SKM-1 (cell line): ENCODE measurements at regions not wholly inside any gene's neighbourhood (a gene's known extent, or its start where the extent isn't known, plus 50 kb on each side); places are given as distances from the start of the nearest gene placed in this dataset.

ENCODE experiments used
- DNase-seq: peaks from one replicate; lab custom pipeline; 2025; ENCODE audit not compliant: unreplicated experiment; lab: John Stamatoyannopoulos, UW

- no peak for DNase-seq
These were observed 50.4 kb upstream of the SERTAD2 start for GRCh38 chr2:64704161-64704560.

DNA sequence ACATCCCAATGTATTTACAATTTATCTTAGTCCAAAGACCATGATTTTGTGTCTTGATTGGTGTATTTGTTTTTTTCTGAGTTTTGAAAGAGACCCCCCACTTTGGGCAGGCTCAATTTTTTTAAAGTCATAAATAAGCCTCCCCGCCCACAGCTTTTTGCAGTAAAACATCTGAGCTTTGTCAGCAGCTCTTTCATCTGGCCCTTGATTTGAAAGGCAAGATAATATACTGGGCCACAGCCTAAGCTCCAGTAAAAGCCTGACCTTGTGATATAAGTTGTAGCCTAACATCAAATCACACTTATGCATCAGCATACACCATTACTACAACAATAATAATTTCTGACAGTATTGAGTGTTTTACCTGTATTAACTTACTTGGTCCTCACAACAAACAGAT, 51.3 kb upstream of the SERTAD2 start:
- DNase-seq, result no peak

- DNase-seq, result no peak
These were observed 53.6 kb upstream of the SERTAD2 start for GRCh38 chr2:64707276-64707675.

GRCh38 chr2:64708829-64709228, 55.1 kb upstream of the SERTAD2 start:
- DNase-seq, result no peak

GRCh38 chr2:64711252-64711800, 57.6 kb upstream of the SERTAD2 start:
- no peak for DNase-seq

DNA sequence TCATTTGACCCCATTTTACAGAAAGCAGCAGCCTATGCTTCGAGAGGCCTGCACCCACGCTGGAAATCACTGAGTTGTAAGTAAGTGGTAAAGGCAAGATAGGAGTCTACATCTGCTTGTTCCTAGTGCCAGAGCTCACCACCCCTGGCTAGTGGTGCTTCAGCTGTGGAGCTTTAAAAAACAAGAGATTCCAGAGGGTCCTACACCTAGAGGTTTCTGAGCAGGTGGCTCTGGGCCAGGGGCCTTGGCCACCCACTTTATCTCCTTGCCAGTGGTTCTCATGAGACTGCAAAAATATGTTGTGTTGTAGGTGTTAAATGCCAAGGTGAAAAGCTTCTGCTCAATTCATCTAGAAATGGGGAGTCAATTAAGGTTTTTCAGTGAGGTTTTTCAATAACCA, 60.0 kb upstream of the SERTAD2 start:
- DNase-seq, result no peak

GRCh38 chr2:64716569-64716968, 62.9 kb upstream of the SERTAD2 start:
- DNase-seq, result no peak

DNA sequence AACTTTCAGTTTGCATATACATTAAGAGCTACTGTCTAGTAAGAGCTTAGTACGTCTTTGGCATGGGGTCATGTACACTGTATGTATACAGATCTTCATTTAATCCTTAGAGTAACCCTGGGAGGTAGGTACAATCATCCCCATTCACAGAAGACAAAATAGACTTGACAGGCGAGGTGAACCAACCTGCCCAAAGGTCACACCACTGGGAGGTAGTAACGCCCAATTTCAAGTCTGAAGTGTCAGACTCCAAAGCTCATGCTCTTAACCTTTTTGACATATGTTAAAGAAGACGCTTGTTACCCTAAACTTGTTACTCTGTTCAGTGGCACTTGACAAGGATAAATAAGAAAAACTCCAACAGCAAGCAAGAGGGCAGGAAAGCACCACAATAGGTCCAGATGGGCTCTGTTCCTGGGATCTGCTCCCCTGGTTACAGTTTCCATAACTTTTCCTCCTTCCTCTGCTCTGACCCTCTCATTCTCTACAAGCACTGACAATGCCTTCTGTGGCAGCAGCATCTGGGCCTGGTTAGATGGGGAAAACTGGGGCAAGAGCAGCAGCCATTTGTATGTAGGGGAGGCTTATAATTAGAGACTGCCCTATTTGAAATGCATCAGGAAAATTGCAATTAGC, 64.7 kb upstream of the SERTAD2 start:
- no peak for DNase-seq

DNA sequence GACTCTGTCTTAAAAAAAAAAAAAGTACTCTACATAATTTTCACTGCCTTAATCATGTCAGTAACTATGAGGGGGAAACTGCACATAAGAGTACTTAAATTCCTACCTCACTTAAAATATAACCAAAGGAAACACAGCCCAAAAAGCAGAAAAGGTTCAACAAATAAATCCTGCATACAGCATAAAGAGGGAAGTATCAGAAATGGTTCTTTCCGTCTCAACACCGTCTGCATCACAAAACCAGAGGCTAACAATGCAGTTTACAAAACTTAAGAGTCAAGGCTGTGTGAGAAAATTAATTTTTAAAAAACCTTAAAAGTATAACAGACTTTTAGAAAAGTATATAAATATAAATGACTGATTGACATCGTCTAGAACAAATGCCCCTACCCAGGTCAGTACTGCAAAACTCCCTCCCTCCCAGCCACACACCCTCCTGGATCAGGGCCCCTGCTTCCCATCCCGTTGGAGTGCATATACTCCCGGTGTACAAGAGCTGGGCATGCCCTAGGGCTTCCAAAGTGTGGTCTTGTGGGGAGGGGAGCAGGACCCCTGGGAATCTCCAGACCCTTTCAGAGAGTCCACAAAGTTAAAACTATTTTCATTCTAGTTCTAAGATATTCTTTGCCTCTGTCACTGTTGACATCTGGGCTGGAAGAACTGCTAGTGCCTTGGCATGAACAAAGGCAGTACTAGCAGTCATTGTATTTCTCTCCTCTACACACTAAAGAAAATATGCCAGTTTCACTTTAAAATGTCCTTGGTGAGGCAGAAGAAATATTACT, 67.0 kb upstream of the SERTAD2 start:
- no peak for DNase-seq

DNA sequence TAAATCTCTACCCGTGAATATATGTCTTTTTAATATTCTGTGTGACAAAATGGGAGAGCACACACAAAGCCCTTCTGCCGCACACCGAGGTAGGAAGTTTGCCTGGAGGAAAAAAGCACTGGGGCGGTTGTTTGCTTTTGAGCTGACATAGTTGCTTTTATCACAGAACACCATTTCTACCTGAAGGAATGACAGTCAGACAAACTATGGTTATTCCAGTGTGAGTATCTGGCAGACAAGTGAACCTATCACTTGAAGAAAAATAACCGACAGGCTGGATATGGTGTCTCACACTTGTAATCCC, 67.6 kb upstream of the SERTAD2 start:
- DNase-seq, result no peak

DNA sequence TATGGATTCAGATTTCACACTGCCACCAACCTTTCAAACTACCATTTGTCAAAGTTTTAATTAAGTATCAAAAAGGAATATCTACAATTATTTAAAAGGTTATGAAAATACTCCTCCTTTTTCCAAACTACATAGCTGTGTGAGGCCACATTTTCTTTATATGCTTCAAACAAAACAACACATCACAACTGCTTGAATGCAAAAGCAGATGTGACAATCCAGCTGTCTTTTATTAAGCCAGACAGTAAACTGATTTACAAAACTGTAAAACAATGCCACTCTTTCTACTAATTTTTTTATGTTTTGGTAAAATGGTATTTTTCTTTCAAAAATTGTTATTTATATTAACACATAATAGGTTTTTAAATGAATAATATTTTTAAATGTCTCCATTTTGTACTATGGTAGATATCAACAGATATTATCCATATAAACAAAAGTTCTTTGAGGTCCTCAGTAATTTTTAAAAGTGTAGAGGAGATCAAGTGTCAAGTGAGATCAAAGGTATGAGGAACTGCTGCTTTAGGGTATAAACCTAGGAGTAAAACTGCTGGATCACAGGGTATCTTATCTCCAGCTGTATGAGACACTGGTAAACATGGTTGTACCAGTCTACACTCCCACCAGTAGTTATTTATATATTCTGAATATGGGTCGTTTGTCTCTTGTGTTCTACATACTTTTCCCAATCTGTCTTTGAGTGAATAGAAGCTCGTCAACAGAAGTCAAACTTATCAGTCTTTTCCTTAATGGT, 68.8 kb upstream of the SERTAD2 start:
- DNase-seq, result no peak

- peak; percentile 67 for DNase-seq
These were observed 73.5 kb upstream of the SERTAD2 start for GRCh38 chr2:64727013-64727767.

- no peak for DNase-seq
These were observed 74.2 kb upstream of the SERTAD2 start for GRCh38 chr2:64727843-64728463.

- no peak for DNase-seq
These were observed 77.0 kb upstream of the SERTAD2 start for GRCh38 chr2:64730551-64731262.

DNA sequence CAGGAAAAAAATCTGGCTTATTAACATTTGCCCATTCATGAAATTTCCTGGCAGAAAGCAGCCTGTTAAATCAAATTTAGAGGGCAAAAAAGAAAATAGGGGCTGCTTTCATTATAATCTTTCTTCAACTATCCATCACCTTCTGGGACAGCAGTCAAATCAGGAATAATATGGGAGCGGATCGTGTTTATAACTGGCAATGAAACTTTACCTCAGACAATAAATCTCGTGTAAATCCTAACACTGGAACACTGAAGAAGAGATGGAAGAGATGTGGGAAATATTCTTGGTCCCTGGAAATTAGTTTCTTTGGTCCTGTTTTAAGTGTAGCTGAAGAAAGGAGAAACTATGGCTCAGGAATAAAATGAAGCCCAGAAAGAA, 77.5 kb upstream of the SERTAD2 start:
- DNase-seq, result no peak

GRCh38 chr2:64731746-64732145, 78.0 kb upstream of the SERTAD2 start:
- no peak for DNase-seq

- DNase-seq, result no peak
These were observed 78.4 kb upstream of the SERTAD2 start for GRCh38 chr2:64732146-64732545.

GRCh38 chr2:64735504-64735903, 81.8 kb upstream of the SERTAD2 start:
- no peak for DNase-seq

DNA sequence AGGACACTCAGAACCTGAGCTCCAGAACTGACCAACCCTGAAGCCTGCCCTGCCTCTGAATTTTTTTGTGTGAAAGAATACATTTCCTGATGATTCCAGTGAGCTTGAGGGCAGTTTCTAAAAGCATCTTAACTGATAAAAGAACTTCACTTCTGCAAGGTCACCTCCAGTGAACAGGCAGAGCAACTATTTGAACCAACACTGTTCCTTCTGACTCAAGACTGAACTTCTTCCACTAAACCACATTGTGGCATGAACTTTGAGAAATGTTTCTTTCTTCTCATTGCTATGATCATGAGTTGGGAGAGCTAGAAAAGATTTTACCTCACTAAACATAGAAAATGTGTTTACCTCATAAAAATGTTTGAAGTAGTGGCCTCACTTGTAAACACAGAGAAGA, 83.8 kb upstream of the SERTAD2 start:
- DNase-seq, result no peak

DNA sequence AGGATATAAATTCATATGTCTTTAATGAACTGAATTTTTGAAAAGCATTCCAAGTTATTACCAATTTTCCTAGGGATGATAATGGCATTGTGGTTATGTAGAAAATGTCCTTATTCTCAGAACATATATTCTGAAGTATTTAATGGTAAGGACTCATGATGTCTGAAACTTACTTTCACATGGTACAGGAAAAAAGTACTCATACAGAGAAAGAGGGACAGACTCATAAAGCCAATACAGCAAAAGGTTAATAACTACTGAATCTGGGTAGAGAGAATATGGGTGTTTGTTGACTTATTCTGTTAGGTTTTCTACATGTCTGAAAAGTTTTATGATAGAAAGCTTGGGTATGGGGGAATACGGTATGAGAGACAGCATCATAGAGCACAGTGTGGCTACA, 84.3 kb upstream of the SERTAD2 start:
- no peak for DNase-seq
